ENCODE measurements at regions not wholly inside any gene's neighbourhood (a gene's known extent, or its start where the extent isn't known, plus 50 kb on each side); places are given as distances from the start of the nearest gene placed in this dataset.

- no peak overlapping the region for H3K27ac ChIP-seq (ENCODE audit: low read depth, low read length)
- H3K27me3 ChIP-seq (ENCODE audit: insufficient read depth, low read length): no peaks in the 10 kb centered on the region
- H3K9me3 ChIP-seq (ENCODE audit: low read depth, low read length): no peaks in the 10 kb centered on the region
- no peaks in the 10 kb centered on the region for H3K4me1 ChIP-seq (ENCODE audit: insufficient read depth, low read length)
- no peak overlapping the region for H2AFZ ChIP-seq (ENCODE audit: low read length)
- no peak for TF ChIP-seq CTCF (IDR thresholded peaks at IDR 0.05; ENCODE audit: extremely low read depth, low read depth, low read length)
- no peak overlapping the region for H3K4me2 ChIP-seq (ENCODE audit: insufficient read depth, low read length)
- DNase-seq (ENCODE audit: insufficient read length, low spot score, missing footprints): no peak
- no peaks in the 10 kb centered on the region for H3K36me3 ChIP-seq (ENCODE audit: insufficient read depth, low read length)
- H3K4me3 ChIP-seq (ENCODE audit: insufficient read depth, low read length): no peak overlapping the region
- no peaks in the 10 kb centered on the region for H4K20me1 ChIP-seq (ENCODE audit: insufficient read depth, low read length)
- no peaks in the 10 kb centered on the region for H3K79me2 ChIP-seq (ENCODE audit: insufficient read depth, low read length)
These were observed 81.4 kb upstream of the WWC1 start for GRCh38 chr5:168209997-168210396.

- Histone ChIP-seq H2AFZ (ENCODE audit: low read length) (no peak overlapping the region), H3K79me2 (ENCODE audit: insufficient read depth, low read length) (no peaks in the 10 kb centered on the region), H3K9me3 (ENCODE audit: low read depth, low read length) (no peaks in the 10 kb centered on the region), H3K4me2 (ENCODE audit: insufficient read depth, low read length) (no peak overlapping the region), H3K27ac (ENCODE audit: low read depth, low read length) (no peak overlapping the region), H4K20me1 (ENCODE audit: insufficient read depth, low read length) (no peaks in the 10 kb centered on the region), H3K4me1 (ENCODE audit: insufficient read depth, low read length) (no peaks in the 10 kb centered on the region), H3K36me3 (ENCODE audit: insufficient read depth, low read length) (no peaks in the 10 kb centered on the region), H3K27me3 (ENCODE audit: insufficient read depth, low read length) (no peaks in the 10 kb centered on the region), H3K4me3 (ENCODE audit: insufficient read depth, low read length) (no peak overlapping the region)
- TF ChIP-seq CTCF (IDR thresholded peaks at IDR 0.05; ENCODE audit: extremely low read depth, low read depth, low read length): no peak
- DNase-seq (ENCODE audit: insufficient read length, low spot score, missing footprints): no peak
These were observed 80.2 kb upstream of the WWC1 start for GRCh38 chr5:168211245-168211644.

GRCh38 chr5:168211936-168212335 is 79.5 kb upstream of the WWC1 start:
- H3K4me1 ChIP-seq (ENCODE audit: insufficient read depth, low read length): no peaks in the 10 kb centered on the region
- no peaks in the 10 kb centered on the region for H4K20me1 ChIP-seq (ENCODE audit: insufficient read depth, low read length)
- H3K9me3 ChIP-seq (ENCODE audit: low read depth, low read length): no peaks in the 10 kb centered on the region
- H3K36me3 ChIP-seq (ENCODE audit: insufficient read depth, low read length): no peaks in the 10 kb centered on the region
- TF ChIP-seq CTCF (IDR thresholded peaks at IDR 0.05; ENCODE audit: extremely low read depth, low read depth, low read length): no peak
- no peak overlapping the region for H2AFZ ChIP-seq (ENCODE audit: low read length)
- H3K27me3 ChIP-seq (ENCODE audit: insufficient read depth, low read length): no peaks in the 10 kb centered on the region
- H3K79me2 ChIP-seq (ENCODE audit: insufficient read depth, low read length): no peaks in the 10 kb centered on the region
- DNase-seq (ENCODE audit: insufficient read length, low spot score, missing footprints): no peak
- no peak overlapping the region for H3K27ac ChIP-seq (ENCODE audit: low read depth, low read length)
- no peak overlapping the region for H3K4me2 ChIP-seq (ENCODE audit: insufficient read depth, low read length)
- H3K4me3 ChIP-seq (ENCODE audit: insufficient read depth, low read length): no peak overlapping the region

- Histone ChIP-seq H3K9me3 (ENCODE audit: low read depth, low read length) (no peaks in the 10 kb centered on the region), H2AFZ (ENCODE audit: low read length) (no peak overlapping the region), H3K79me2 (ENCODE audit: insufficient read depth, low read length) (no peaks in the 10 kb centered on the region), H3K36me3 (ENCODE audit: insufficient read depth, low read length) (no peaks in the 10 kb centered on the region), H3K27me3 (ENCODE audit: insufficient read depth, low read length) (no peaks in the 10 kb centered on the region), H3K27ac (ENCODE audit: low read depth, low read length) (no peak overlapping the region), H3K4me1 (ENCODE audit: insufficient read depth, low read length) (no peaks in the 10 kb centered on the region), H4K20me1 (ENCODE audit: insufficient read depth, low read length) (no peaks in the 10 kb centered on the region), H3K4me2 (ENCODE audit: insufficient read depth, low read length) (no peak overlapping the region), H3K4me3 (ENCODE audit: insufficient read depth, low read length) (no peak overlapping the region)
- DNase-seq (ENCODE audit: insufficient read length, low spot score, missing footprints): no peak
- TF ChIP-seq CTCF (IDR thresholded peaks at IDR 0.05; ENCODE audit: extremely low read depth, low read depth, low read length): no peak
These were observed 77.4 kb upstream of the WWC1 start for GRCh38 chr5:168214071-168214470.
